ENCODE measurements at regions not wholly inside any gene's neighbourhood (a gene's known extent, or its start where the extent isn't known, plus 50 kb on each side); places are given as distances from the start of the nearest gene placed in this dataset.

DNA sequence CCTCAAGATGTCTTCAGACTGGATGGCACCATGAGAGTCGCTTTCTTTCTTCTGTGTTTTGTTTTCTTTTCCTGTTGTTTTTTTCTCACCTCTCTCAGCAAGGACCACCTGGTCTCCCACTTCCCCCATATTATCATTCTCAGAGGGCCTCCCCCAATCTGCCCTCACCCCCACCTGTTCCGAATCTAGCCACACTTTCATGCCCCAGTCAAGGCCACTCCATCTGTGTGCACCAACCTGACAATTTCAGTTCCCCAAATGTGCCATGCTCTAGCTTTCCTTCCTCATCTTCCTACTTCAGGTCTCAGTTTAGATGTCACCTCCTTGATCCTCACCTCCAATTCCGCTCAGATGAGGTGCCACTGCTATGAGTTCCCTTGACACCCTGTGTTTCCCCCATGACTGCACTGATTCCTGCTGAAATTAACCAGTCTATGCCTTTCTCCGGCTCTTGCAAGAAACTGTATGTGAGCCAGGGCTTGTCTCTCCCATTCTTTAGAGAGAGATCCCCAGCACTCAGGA, 146.2 kb downstream of the PLPP3 start:
- no peak overlapping the region for H3K4me3 ChIP-seq (replicated peaks; ENCODE audit: low read depth, low read length)
- no peaks in the 10 kb centered on the region; the same call in 1 of the 2 replicates for H3K27me3 ChIP-seq (replicated peaks; ENCODE audit: control insufficient read depth, insufficient read depth, low read length)
- peak; percentile 16 for DNase-seq (ENCODE audit: extremely low read depth, insufficient read length)
- H3K36me3 ChIP-seq (ENCODE audit: control insufficient read depth, insufficient read depth, low read length): no peaks in the 10 kb centered on the region
- TF ChIP-seq, protein P1, sequence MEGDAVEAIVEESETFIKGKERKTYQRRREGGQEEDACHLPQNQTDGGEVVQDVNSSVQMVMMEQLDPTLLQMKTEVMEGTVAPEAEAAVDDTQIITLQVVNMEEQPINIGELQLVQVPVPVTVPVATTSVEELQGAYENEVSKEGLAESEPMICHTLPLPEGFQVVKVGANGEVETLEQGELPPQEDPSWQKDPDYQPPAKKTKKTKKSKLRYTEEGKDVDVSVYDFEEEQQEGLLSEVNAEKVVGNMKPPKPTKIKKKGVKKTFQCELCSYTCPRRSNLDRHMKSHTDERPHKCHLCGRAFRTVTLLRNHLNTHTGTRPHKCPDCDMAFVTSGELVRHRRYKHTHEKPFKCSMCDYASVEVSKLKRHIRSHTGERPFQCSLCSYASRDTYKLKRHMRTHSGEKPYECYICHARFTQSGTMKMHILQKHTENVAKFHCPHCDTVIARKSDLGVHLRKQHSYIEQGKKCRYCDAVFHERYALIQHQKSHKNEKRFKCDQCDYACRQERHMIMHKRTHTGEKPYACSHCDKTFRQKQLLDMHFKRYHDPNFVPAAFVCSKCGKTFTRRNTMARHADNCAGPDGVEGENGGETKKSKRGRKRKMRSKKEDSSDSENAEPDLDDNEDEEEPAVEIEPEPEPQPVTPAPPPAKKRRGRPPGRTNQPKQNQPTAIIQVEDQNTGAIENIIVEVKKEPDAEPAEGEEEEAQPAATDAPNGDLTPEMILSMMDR (IDR thresholded peaks at IDR 0.05; ENCODE audit: insufficient read depth, low read length, poor library complexity, severe bottlenecking): no peak

DNA sequence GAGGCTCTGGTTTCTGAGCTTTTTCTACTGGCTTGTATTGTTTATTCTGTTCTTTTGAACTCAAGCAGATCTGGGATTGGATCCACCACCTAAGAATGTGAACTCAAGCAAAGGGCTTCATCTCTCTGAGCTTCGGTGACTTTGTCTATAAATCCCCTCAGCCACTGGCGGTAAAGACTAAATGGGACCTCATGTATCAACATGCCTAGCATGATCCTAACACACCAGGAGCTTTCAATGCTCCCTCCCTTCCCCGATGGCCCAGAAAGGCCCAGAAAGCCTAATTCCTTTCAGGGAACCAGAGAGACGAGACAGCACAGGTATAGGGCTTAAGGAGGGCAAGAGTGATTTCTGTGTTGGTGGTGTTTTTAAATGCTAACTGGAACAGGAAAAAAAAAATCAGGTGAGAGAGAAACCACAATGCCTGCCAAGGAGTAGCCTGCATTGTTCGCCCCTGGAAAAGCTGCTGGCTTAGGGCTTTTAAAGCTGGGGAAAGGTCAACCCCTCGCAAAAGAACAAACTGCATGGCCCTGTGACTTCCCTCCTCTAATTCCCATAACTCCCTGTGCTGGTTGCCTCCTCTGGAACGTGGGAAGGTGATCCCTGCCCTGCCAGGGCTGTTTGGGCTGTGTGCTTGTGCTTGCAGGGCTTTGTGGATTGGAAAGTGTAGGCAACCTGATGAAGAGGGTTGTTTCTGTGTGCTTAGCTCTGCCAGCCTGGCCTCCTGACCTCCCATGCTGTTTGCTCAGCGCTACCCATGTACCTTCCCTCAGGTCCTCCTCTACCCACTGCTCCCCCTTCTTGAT, 147.0 kb downstream of the PLPP3 start:
- TF ChIP-seq, protein P1 (IDR thresholded peaks at IDR 0.05; ENCODE audit: insufficient read depth, low read length, poor library complexity, severe bottlenecking): no peak
- no peak for DNase-seq (ENCODE audit: extremely low read depth, insufficient read length)
- no peaks in the 10 kb centered on the region for H3K36me3 ChIP-seq (ENCODE audit: control insufficient read depth, insufficient read depth, low read length)

DNA sequence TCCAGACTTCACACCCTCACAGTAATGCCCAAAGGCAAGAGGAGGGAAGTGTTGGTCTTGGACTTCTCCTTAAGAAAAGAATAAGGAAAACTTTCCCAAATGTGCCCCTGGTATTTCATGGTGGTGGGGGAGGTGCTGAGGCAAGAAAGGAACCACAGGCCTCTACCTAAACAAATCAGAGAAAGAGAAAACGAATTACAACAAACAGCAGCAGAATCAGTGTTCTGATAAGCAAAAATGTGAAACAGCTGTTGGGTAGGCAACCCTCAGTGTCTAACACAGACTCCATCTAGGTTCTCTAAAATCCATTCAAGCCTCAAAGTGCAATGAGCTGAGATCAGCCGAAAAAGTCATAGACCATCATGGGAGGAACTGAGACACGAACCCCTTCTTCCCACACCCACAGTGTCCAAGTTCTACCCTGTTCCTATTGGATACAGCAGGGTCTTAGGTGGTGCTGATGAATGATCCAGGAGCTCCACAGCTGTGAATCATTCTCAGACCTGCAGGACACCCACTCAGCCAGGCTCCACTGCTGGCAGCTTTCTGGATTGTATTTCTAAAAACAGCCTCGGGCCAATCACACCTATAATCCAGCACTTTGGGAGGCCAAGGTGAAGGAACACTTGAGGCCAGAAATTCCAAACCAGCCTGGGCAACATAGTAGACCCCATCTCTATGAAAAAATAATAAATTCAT, 149.1 kb downstream of the PLPP3 start:
- Histone ChIP-seq H3K4me3 (replicated peaks; ENCODE audit: low read depth, low read length) (no peak overlapping the region), H3K36me3 (ENCODE audit: control insufficient read depth, insufficient read depth, low read length) (no peaks in the 10 kb centered on the region), H3K27me3 (replicated peaks; ENCODE audit: control insufficient read depth, insufficient read depth, low read length) (no peaks in the 10 kb centered on the region; the same call in 1 of the 2 replicates)
- TF ChIP-seq, protein P1 (IDR thresholded peaks at IDR 0.05; ENCODE audit: insufficient read depth, low read length, poor library complexity, severe bottlenecking): no peak
- no peak for DNase-seq (ENCODE audit: extremely low read depth, insufficient read length)

More for the DNA sequence above, 147.0 kb downstream of the PLPP3 start:
- Histone ChIP-seq H3K4me3 (replicated peaks; ENCODE audit: low read depth, low read length) (no peak overlapping the region), H3K27me3 (replicated peaks; ENCODE audit: control insufficient read depth, insufficient read depth, low read length) (no peaks in the 10 kb centered on the region; the same call in 1 of the 2 replicates)

DNA sequence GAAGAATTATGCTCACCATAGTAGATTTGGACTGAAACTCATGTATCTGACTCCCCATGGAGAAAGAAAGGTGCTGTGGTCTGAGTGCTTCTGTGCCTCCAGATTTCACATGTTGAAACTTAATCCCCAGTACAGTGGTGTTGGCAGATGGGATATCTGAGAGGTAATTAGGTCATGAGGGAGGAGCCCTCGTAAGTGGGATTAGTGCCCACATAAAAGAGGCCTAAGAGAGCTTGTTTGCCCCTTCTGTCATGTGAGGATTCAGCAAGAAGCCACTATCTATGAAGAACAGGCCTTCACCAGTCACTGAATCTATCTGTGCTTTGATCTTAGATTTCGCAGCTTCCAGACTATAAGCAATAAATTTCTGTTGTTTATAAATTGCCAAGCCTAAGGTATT, 150.1 kb downstream of the PLPP3 start:
- no peaks in the 10 kb centered on the region for H3K36me3 ChIP-seq (ENCODE audit: control insufficient read depth, insufficient read depth, low read length)
- DNase-seq (ENCODE audit: extremely low read depth, insufficient read length): no peak
- no peaks in the 10 kb centered on the region; the same call in 1 of the 2 replicates for H3K27me3 ChIP-seq (replicated peaks; ENCODE audit: control insufficient read depth, insufficient read depth, low read length)
- no peak overlapping the region for H3K4me3 ChIP-seq (replicated peaks; ENCODE audit: low read depth, low read length)
- TF ChIP-seq, protein P1 (IDR thresholded peaks at IDR 0.05; ENCODE audit: insufficient read depth, low read length, poor library complexity, severe bottlenecking): no peak

DNA sequence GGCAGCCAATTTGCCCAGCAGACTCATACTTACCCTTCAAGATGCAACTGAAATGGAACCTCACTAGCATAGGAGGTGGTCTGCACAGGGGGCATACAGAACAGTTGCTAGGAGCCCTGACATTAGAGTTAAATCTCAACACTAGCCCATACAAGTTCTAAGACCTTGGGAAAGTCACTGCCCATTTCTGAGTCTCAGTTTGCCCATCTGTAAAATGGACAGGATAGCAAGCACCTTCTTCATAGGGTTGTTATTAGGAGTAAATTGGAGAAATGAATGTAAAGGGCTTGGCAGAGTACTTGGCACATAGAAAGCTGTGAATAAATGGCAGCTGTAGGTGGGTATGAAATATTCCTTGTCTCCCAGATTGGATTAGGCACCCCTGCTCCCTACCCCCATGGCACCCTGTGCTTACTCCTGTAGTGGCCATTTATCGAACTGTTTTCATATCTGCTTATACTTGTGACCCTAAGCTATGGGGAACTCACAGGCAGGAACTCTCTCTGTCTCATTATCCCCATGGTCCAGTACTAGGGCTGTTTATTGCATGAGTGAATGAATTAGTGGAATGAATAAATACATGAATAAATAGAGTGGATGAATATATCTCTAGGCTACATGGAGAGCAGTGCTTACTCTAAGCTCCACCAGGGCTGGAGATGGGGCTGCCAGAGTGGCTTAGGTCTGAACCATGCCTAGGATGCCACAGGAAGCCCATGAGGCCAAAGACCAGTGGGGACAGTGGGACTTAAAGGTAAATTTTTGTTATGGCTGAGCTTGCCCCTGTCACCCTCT, 152.6 kb downstream of the PLPP3 start:
- DNase-seq (ENCODE audit: extremely low read depth, insufficient read length): no peak
- H3K36me3 ChIP-seq (ENCODE audit: control insufficient read depth, insufficient read depth, low read length): no peaks in the 10 kb centered on the region
- no peak overlapping the region for H3K4me3 ChIP-seq (replicated peaks; ENCODE audit: low read depth, low read length)
- TF ChIP-seq, protein P1 (IDR thresholded peaks at IDR 0.05; ENCODE audit: insufficient read depth, low read length, poor library complexity, severe bottlenecking): no peak
- no peaks in the 10 kb centered on the region for H3K27me3 ChIP-seq (replicated peaks; ENCODE audit: control insufficient read depth, insufficient read depth, low read length)

Measured in GM06990 (cell line).